PFSK-1 (cell line): ENCODE measurements at regions not wholly inside any gene's neighbourhood (a gene's known extent, or its start where the extent isn't known, plus 50 kb on each side); places are given as distances from the start of the nearest gene placed in this dataset.

ENCODE experiments used
- POLR2AphosphoS5 ChIP-seq: IDR thresholded peaks from 2 replicates; pipeline ENCODE4 v1.6.1; 2012; ENCODE audit warnings: low read depth, mild to moderate bottlenecking, control low read depth, low read length, moderate library complexity
- REST ChIP-seq, 2 experiments: IDR thresholded peaks; 2 replicates each; pipeline versions ENCODE4 v1.6.1 to v1.8.0; 2011 to 2012; ENCODE audit warnings: low read depth in 2 of 2, low read length in 2 of 2, control low read depth in 1 of 2, inconsistent platforms in 1 of 2, mild to moderate bottlenecking in 1 of 2, moderate library complexity in 1 of 2; ENCODE audit not compliant: insufficient read depth in 1 of 2
- SIN3A ChIP-seq: IDR thresholded peaks from 2 replicates; pipeline ENCODE4 v1.6.1; 2012; ENCODE audit warnings: mild to moderate bottlenecking, low read length, moderate library complexity, borderline replicate concordance; ENCODE audit not compliant: insufficient read depth
- TAF1 ChIP-seq: IDR thresholded peaks from 2 replicates; pipeline ENCODE4 v1.6.1; 2012; ENCODE audit warnings: low read length, control low read depth, borderline replicate concordance; ENCODE audit not compliant: insufficient read depth

DNA sequence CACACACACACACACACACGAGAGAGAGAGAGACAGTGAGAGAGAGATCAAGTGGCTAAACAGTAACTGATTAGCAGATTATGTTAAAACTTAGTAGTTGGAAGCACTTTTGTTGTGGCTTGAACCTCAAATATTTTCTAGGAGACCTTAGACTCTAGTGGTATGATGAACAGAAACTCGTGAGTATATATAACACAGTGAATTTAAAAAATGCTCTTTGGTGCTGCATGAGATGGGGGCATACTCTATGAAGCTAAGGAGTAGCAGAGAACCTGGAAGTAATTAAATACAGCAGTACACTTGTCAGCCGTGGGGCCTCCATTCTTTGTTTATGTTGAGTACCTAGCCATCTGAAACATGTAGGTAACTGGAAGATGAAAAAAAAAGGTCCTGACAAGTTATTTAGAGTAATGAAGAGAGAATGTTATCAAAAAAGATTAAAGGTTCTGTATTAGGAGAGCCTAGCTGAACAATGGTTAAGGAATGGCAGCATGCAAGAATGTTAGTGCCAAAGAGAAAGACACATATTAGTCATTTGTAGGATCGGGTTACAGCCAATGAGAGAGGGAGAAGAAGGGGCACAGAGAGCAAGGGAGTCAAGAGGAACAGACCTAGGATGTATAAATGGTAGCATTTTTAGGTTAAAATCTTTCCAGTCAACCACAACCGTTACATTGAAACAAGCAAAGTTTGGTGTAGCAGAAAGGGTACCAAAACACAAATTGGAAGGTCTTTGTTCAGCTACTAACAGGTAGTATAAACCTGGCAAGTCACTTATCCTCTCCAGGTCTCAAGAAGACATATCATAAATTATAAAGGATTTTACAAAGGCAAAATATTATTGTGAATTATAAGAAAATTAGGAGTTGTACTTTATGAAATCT is 316.7 kb upstream of the DIPK2B start:
- TF ChIP-seq POLR2AphosphoS5 (no peak), REST (IDR thresholded peaks at IDR 0.05; ENCODE audit: insufficient read depth in 1 of 2, low read depth in 2 of 2, low read length in 2 of 2) (no peak), SIN3A (no peak), TAF1 (no peak)
